RWPE1 (cell line): ENCODE measurements at regions not wholly inside any gene's neighbourhood (a gene's known extent, or its start where the extent isn't known, plus 50 kb on each side); places are given as distances from the start of the nearest gene placed in this dataset.

ENCODE experiments used
- CTCF ChIA-PET: fragments of 350-600 bp; sonication (Branson Sonifier 250); formaldehyde crosslinking; extraction: SDS; loops from one replicate; lab custom pipeline; 2021; lab: Yijun Ruan, JAX
- POLR2A ChIA-PET: fragments of 400-600 bp; formaldehyde crosslinking; extraction: SDS; loops from one replicate; lab custom pipeline; 2020; ENCODE audit warnings: antibody characterized with exemption; ENCODE audit not compliant: low non-redundant PET; lab: Yijun Ruan, JAX
- DNase-seq: peaks from one replicate; pipeline ENCODE4 v3.0.0; 2012; ENCODE audit warnings: low spot score
- H3K27ac ChIP-seq: fragments of 450-650 bp; 2 replicates; pipeline ENCODE4 v1.5.1; 2017
- CTCF ChIP-seq: fragments of 450-650 bp; conservative IDR thresholded peaks from 2 replicates; pipeline ENCODE4 v1.5.1; 2017; ENCODE audit warnings: low read depth, mild to moderate bottlenecking

GRCh38 chr22:19621373-19622060 is 92.8 kb upstream of the SEPTIN5 start:
- TF ChIP-seq CTCF: no peak
- POLR2A ChIA-PET: no interaction called here
- CTCF ChIA-PET: no interaction called here
- no peak for DNase-seq
- H3K27ac ChIP-seq: no peak overlapping the region

GRCh38 chr22:19622061-19622441 is 92.3 kb upstream of the SEPTIN5 start:
- ChIA-PET POLR2A (no interaction called here), CTCF (no interaction called here)
- no peak for DNase-seq
- no peak for TF ChIP-seq CTCF
- H3K27ac ChIP-seq: no peak overlapping the region

GRCh38 chr22:19625331-19626041 is 88.8 kb upstream of the SEPTIN5 start:
- ChIA-PET POLR2A (interaction anchor here (0.6 kb wide), 1 partner anchor 148 kb away, joined by 3 read pairs; no protein-coding TSS in a partner anchor), CTCF (no interaction called here)
- no peak for TF ChIP-seq CTCF
- no peak for DNase-seq
- no peak overlapping the region for H3K27ac ChIP-seq

GRCh38 chr22:19626042-19626587 is 88.2 kb upstream of the SEPTIN5 start:
- H3K27ac ChIP-seq: no peak overlapping the region
- no peak for TF ChIP-seq CTCF
- ChIA-PET CTCF (no interaction called here), POLR2A (no interaction called here)
- no peak for DNase-seq

- no peak for TF ChIP-seq CTCF
- CTCF ChIA-PET: no interaction called here
- POLR2A ChIA-PET: no interaction called here
- DNase-seq: no peak
- no peak overlapping the region for H3K27ac ChIP-seq
Observed at GRCh38 chr22:19626666-19627065, 87.6 kb upstream of the SEPTIN5 start.

- ChIA-PET POLR2A (no interaction called here), CTCF (no interaction called here)
- no peak for DNase-seq
- TF ChIP-seq CTCF: no peak
- no peak overlapping the region for H3K27ac ChIP-seq
Observed at GRCh38 chr22:19628038-19628776, 86.1 kb upstream of the SEPTIN5 start.
